Esophagus squamous epithelium (tissue), 4 donors: ENCODE measurements at regions not wholly inside any gene's neighbourhood (a gene's known extent, or its start where the extent isn't known, plus 50 kb on each side); places are given as distances from the start of the nearest gene placed in this dataset.

Source experiments
- POLR2A ChIP-seq, 4 donors: fragments of 450-650 bp; IDR thresholded peaks; one replicate each; pipeline ENCODE4 v1.6.1; 2017; ENCODE audit warnings: antibody characterized with exemption in 4 of 4, mild to moderate bottlenecking in 4 of 4, moderate library complexity in 3 of 4
- TF ChIP-seq, protein P1 (sequence below), 6 experiments: fragments of 450-650 bp in 4 of 6; fragments of 200-600 bp in 2 of 6; sonication (generic) in 2 of 6; IDR thresholded peaks; one replicate each; pipeline ENCODE4 v1.5.1; 2016 to 2019; ENCODE audit warnings: antibody characterized with exemption in 6 of 6, mild to moderate bottlenecking in 4 of 6, moderate library complexity in 4 of 6

DNA sequence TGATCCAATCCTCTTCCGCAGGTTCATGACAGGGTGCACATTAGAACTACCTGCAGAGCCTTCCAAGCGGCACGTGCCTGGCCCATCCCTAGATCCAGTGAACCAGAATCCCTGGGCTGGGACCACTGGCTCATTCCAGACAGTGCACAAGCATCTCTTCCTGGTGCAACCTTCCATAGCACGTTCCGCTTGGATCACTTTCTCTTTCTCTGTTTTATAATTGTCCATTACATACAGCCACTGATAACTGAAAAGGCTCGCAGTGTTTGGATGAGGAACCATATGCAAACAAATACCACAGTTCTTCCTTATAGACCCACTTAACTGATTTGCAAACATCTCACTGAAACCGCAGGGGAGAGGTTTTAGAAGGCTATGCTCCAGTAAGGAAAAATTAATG is 59.6 kb upstream of the DDR1 start:
- TF ChIP-seq, protein P1, sequence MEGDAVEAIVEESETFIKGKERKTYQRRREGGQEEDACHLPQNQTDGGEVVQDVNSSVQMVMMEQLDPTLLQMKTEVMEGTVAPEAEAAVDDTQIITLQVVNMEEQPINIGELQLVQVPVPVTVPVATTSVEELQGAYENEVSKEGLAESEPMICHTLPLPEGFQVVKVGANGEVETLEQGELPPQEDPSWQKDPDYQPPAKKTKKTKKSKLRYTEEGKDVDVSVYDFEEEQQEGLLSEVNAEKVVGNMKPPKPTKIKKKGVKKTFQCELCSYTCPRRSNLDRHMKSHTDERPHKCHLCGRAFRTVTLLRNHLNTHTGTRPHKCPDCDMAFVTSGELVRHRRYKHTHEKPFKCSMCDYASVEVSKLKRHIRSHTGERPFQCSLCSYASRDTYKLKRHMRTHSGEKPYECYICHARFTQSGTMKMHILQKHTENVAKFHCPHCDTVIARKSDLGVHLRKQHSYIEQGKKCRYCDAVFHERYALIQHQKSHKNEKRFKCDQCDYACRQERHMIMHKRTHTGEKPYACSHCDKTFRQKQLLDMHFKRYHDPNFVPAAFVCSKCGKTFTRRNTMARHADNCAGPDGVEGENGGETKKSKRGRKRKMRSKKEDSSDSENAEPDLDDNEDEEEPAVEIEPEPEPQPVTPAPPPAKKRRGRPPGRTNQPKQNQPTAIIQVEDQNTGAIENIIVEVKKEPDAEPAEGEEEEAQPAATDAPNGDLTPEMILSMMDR (IDR thresholded peaks at IDR 0.05) = no peak
- no peak for TF ChIP-seq POLR2A (IDR thresholded peaks at IDR 0.05)
